Activated CD8-positive, alpha-beta memory T cell treated with anti-CD3 and anti-CD28 coated beads, Interleukin-2, amount 50 U/mL, for 48 hours (primary cell): ENCODE measurements at regions not wholly inside any gene's neighbourhood (a gene's known extent, or its start where the extent isn't known, plus 50 kb on each side); places are given as distances from the start of the nearest gene placed in this dataset.
"Not testable (repeated sequence)": the region's sequence is repeated elsewhere in the genome, so short reads cannot be mapped to it uniquely, and the experiment has no call there.

Experiments used
- DNase-seq: peaks from one replicate; pipeline ENCODE4 v3.0.0-alpha.2; 2020

DNA sequence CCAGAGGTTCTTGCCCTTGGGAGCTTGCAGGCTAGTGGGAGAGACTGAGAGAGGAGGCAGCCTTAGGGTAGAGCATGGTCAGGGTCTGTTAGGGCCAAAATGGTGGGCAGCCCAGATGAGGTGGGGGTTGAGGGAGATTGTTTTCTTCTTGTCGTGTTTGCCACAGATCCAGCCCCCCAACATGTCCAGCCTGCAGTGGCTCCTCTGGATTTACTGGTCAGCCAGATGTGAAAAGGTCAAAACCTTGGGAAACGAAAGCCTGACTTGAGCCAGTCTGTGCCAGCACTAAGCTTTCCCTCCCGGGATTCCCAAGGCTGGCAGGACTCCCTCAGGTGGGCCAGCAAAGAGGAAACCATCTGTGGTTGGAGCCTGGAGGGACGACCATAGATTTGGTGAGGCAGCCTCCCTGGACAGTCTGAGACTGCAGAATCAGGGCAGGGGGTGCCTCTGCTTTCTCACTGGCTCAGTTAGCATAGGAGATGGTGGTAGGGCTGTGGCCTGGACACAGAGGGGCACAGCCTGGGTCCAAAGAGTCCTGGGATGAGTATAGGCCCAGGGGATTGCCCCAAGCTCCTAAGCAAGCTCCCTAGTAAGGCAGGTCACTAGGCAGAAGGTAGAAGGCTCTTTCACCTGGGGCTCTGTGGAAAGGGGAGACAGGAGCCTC lies 51.2 kb upstream of the PRR23C start:
- no peak for DNase-seq

DNA sequence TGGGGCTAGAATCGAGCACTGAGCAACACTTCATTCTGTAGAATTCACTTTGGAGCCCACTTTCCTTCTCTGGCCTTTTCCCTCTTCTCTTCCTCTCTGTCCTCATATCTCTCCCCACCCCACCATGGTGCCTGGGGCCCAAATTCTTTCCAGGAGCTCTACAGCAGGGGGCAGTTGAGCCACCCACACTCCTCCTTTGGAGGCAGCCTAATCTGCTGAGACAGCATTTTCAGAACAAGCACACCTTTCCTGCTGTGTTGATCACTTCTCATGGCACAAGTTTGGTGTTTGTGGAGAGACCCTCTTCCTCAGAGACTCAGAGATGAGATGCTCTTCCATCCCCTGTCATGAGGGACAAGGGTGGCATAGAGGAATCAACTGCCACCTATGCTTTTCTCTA lies 52.0 kb upstream of the PRR23C start:
- DNase-seq, result no peak

DNA sequence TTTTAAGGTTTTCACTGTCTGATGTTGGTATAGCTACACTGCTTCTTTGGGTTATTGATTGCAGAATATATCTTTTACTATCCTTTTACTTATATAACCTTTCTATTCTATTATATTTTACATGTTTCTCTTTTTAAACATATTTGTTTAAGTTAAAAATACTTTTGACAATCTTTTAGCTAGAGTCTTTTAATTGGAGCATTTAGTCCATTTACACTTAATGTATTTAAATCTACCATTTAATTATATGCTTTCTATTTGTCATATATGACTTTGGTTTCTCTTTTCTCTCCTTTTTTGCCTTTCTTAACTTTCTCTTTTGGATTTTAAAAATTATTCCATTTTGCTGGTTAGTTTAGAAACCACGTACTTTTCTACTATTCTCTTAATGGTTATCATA lies 53.7 kb upstream of the PRR23C start:
- no peak for DNase-seq

DNA sequence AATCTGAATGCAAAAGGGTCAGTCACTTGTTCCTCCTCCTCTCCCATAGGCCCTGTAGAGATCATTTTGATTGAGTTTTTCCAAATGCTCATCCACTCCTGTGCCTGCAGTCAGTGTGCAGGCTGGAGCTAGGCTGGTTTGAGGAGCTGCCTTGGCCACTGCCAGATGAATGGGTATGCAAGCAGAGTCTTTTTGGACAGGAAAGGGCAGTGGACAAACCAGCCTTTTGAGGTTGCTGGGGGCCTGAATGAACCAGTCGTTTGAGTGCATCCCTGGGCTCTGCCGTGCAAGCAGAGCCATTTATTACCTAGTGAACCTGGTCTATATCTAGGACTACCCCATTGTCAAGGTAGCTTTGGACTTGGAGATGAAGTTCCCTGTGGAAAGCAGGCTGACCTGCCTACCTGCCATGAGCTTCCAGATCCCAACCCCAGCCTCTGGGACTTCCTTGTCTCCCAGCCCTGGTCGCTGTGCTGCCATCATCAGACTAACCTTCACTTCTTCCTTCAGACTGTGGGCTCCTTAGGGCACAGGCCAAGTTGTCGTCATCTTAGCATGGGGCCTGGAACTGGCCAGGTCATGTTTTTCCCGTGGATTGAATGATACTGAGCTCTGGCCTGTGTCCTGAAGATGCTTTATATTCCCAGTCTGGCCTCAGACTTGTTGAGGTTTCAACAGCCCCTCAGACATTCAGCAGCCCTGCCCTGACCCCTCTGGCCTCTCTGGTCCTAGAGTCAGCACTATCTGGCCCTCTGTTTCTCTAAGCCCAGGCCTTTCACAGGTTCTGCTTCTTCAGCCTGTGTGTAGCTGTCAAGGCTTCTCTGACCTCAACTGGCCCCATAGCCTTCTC lies 55.5 kb upstream of the PRR23C start:
- DNase-seq, result no peak

DNA sequence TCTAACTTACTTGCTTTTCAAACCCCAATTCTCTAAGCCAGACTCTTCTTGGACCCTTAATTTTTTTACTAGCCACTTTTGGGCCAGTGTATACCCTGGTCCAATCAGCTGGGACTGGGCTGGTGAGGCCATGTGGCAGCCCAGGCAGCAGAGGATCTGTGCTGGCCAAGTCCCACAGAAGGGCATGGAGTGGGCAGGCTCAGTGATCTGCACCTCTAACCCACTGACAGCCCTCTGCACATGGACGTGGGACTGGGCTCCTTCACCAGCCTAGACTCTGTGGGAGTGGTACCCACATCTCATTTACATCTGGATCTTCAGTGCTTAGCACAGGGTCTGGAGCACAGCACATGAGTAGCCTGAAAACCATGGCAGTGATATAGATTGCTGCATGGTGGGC lies 56.1 kb upstream of the PRR23C start:
- no peak for DNase-seq

DNA sequence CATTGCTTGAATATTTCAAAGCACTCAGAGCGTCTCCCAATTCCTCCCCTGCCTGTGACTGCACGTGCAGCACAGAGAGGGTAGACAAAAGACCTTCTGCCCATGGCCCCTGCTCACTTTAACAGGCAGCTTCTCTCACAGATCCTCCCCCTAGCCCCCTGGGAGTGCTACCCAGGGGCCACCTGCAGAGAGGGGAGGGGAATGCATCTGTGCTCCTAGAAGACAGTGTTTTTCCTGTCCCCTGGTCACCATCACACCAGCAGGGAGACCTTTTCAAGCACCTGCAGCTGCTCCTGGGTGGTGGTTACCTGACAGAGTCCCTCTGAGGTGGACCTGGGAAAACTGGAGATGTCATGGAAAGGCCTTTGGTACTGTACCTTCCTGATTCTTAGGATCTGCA lies 56.7 kb upstream of the PRR23C start:
- no peak for DNase-seq

DNA sequence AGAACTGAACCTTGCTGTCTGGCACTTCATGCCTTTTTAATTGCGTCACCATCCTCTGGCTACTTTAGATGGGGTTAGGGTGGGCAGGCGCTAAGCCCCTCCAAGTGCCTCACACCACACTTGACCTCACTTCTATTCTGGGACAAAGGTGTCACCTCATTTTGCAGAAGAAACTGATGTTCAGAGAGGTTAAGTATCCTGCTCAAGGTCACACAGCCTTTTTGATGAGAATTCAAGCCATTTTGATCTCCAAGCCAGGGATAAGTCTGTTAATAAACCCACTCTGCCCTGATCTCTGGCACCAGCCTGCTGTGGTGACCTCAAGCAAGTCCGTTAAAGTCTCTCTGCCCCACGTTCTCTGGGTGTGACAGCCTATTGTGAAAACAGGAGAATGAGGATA lies 58.8 kb upstream of the PRR23C start:
- no peak for DNase-seq

DNA sequence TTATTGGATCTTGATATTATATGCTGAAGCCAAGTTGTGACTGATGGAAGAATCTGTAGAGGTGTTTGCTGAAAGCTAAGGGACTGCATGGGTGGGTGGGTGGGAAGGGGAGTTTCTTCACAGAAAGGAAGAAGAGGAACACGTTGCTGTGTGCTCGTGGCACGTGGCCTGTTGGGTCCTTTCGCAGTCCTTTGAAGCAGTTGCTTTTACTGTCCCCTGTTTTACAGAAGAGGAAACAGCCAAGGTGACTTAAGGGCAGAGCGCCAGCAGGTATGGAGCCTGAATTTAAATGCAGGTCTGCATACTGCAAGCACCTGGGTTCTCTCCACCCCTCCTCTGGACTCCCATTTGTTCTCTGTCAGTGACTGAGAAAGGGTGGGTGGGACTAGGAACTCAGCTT lies 59.4 kb upstream of the PRR23C start:
- DNase-seq, result no peak

DNA sequence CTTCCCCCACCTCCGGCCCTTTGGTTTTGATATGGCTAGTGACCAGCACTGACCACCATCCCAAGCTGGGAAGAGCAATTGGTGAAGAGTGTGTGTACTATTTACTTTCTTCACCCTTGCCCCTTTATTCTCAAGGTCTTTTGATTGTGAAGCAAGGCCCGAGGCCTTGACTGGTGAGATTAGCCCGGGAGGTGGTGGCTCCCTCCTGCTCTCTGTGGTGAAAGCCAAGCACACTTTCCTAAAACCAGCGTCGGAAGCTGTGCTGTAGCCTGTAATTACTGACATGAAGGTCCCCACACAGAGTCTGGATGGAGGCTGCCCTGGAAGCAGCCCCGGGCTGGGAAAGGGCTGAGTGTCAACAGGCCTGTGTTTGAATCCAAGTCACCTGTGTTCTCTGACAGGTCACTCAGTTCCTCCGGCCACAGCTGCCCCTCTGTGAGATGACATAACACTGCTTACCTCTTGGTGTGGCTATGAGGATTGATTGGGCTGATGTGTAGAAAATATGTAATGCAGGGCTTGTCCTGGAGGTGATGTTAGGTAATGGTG lies 60.5 kb upstream of the PRR23C start:
- no peak for DNase-seq

DNA sequence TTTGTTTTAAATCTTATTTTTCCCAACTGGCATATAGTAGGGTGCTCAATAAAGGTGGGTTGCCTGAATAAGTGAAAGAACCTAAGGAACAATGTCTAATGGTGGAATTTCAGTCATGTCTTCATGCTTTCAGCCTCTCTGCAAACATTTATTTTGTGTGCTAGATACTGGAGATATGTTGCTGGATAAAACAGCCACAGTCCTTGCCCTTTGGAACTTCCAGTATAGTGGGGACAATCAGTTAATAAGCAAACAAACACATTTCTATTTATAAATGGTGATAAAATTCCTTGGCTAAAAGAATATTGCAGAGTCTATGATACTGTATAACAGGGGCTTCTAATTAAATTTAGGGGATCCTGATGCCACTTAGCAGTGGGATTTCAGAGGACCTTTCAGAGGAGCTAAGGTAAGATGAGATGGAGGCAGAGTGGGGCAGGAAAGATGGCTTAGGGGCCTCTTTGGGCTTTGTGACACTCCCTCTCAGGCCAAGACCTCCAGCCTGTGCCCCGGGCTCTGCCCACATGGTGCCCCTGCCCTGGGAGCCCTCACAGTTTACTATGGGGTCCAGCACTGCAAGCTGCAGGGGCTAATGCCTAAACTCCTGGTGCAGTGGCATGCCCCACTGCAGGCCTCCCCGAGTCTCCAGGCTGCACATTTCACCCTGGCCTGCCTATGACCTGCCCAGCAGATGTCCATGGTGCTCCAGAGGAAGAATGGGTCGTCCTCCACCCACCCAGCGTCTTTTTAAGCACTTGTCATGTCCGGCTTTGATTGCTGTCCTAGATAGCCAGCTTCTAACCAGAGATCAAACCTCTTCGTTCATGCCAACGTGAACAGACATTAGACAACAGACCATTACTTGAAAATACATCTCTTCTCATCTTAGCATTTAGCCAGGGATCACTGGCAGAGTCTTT lies 61.6 kb upstream of the PRR23C start:
- DNase-seq, result no peak

DNA sequence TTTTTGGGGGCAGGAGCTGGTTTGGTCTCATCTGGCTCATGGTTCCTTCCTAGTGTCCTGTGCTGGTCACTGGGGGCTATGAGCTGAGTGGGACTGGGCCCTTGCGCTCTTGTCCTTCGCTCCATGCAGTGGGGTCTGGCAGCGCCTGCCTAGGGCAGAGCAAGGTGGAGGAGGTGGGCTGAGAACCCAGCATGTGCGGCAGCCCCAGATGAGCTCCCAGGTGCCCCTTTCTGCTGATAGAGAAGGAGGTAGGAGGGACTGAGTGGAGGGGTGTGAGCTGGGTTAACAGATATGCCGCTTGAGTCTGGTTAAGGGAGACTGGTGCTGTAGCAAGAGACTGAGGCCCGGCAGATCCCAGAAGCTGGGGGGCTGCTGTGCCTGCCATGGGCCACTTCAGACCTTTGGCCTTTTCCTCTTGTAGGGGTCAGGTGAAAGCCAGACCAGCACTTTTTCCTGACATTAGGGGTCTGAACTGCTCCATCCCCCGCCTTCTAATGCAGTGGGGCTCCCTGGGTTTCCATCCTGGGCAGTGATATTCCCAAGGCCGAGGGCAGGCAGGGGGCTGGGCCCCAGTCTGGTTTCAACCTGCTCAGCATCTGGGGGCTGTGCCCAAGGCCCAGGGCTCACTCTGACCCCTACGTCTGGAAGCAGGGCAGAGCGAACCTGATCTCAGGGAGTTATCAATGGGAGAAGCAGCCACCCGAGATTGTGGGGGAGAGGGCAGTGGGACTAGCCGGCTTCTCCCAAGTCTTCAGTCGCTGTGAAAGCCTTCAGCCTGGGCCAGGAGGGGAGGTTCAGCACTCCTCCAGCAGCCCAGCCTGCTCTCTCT lies 62.9 kb upstream of the PRR23C start:
- no peak for DNase-seq

DNA sequence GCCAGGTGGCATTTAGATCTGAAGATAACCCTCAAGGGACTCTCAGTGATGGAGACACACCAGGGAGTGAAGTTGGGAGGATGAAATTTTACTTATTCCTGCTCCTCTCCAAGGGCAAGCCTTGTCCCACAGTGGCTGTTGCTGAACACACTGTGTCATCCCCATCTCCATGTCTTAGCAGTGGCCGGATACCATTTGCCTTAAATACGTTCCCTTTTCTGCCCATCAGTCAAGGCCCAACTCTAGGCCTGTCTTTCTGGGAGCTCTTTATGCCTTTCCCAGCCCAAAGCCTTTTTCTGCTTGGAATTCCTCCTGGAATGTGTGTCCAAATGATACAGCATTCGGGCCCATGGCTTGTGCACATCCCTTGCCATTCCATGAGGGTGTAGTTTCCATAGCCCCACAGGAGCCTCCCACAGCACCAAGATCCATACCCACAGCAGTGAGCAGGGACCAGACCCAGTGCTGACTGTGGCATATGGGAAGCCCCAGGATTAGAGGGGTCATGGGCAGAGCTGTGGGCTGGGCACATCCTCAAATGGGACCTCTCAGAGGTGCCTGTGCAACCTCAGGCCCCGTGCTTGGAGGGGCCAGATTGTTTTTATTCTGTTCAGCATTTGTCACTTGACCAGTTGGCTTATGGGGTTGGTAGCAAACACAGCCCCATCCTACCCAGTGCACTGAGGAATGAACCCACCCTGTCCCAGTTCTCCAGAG lies 63.7 kb upstream of the PRR23C start:
- no peak for DNase-seq

DNA sequence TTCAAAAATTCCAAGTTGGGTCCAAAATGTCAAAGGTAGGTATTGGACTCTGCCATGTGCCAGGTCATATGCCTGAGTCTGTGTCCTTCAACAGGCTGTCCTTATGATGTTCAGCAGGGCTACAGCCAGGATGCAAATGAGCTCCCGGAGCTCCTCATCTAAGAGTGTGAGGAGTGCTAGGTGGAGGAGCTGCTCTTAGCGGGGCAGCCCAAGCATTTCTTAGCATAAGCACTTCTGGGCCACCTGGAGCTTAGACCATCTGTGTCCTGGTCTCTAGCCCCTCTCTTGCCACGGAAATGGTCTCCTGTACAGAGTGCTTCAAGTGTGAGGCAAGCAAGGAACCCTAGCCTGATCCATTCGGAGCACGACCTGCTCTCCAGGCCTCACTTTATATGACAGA lies 64.6 kb upstream of the PRR23C start:
- no peak for DNase-seq

DNA sequence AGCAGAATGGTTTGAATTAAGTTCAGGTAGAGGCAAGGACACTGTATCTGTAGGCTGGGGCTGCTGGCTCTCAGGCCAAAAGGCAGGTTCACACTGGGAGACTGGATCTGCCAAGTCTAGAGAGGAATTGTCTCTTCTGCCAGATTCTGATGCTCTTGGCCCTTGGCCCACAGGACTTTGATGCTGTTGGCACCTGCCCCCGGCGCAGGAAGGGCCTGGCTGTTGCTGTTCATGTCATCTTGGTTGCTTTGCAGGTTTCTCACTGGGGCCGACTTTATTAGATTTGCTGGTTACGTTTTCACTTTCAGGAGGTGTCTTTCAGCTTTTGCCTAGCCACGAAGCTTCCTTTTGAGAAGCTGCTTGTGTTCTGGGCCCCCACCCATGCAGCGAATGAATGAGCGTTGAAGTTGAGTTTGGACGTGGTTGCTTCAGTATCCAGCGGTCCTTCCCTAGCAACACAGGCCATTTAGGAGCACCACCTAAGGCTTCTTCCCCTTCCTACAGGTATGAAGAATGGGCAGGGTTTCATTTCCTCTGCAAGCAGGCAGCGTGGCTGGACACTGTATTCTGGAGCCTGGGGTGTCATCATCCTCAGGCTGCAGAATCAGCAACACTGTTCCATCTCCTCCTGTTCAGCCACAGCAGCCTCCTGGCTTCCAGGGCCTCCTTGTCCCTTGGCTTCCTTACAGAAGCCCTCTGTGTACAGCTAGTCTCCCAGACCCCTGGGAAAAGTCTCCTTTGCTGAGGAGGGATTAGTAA lies 65.6 kb upstream of the PRR23C start:
- no peak for DNase-seq

DNA sequence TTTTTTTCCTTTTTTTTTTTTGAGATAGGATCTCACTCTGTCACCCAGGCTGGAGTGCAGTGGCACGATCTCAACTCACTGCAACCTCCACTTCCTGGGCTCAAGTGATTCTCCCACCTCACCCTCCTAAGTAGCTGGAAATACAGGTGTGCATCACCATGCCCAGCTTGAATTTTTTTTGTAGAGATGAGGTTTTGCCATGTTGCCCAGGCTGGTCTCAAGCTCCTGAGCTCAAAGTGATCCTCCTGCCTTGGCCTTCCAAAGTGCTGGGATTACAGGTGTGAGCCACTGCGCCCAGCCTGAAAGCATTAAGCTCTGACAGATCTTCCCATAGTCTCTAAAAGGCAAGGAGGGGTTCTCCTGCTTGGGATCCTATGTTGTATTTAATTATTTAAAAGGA lies 66.2 kb upstream of the PRR23C start:
- not testable (repeated sequence) for DNase-seq

DNA sequence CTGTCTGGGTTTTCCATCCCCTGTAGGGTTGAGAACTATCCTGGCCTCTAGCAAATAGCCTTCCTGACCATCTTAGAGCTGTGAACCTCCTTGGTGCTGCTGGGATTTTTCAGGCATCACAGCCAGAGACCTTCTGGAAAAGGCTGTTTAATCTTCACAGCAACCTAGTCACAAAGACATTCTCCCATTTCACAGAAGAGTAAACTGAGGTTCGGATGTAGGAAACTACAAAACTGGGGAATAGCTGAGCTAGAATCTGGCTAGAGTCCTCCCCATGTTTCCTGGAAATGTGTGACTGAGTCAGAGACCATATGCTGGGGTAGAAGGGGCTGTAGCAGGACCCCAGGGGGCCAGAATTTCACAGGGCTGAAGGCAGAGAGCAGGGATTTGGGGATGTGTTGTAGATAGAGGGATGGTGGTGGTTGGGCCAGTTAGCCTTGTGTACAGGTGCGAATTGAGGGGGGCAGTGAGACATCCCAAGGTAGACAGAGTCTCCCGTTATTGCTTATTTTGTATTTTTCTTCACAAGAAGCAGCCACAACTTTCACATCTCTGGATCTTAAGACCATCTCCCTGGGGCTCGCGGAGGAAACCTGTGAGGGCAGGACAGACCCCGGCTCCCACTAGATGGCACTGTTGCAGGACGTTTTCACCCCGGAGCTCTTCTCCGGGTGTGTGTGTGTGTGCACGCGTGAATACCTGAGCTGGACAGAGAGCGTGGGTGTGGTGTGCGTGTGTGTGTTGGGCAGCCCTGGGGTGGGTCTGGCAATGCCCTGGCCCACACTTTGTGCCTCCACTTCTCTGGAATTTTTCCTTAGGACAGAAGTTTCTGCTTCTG lies 66.9 kb upstream of the PRR23C start:
- DNase-seq, result peak; percentile 80

DNA sequence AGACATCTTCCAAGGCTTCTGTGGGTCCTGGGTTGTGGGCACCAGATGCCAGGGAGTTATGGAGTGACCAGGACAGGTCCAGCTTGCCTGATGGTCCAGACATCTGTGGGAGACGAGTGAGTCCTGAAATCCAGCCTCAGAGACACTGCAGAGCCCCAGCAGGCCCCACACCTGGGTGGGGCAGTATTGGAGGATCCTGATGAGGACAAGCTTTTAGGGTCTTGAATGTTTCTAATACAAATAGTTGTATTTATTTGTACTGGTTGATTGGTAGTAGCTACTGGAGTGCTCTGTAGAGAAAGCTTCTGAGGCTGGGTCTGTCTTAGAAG lies 67.5 kb upstream of the PRR23C start:
- DNase-seq, result no peak

DNA sequence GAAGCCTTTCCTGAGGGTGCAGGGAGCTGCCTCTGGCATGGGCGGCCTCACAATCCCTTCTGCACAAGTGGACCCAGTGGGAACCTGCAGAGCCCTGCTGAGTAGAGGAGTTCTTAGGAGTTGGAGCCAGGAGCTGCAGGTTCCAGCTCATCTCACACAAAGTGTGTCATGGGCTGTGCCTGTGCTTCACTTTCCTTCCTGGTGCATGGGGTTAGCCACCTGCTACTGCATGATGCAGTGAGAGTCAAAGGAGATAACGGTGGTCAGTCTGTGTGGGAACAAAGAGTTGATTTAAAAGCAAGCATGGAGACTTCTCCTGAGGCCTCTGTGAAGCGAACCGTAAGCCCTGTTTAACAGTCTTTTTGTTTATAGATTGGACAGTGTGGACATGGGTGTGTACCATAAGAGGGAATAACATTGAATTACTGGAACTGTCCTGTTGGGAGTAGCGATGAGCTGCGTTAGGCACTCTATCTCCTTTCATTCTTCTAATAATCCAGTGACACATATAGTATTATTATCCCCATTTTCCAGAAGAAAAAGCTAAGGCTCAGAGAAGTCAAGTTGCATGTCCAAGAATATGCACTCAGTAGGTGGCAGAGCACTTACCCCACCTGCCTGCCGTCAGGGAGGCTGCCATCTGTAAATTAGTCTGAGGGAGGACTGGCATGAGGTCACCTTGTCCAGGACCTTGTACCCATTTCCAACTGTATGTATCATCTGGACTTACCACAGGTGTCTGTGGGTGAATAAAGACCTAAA lies 68.7 kb upstream of the PRR23C start:
- DNase-seq, result no peak

DNA sequence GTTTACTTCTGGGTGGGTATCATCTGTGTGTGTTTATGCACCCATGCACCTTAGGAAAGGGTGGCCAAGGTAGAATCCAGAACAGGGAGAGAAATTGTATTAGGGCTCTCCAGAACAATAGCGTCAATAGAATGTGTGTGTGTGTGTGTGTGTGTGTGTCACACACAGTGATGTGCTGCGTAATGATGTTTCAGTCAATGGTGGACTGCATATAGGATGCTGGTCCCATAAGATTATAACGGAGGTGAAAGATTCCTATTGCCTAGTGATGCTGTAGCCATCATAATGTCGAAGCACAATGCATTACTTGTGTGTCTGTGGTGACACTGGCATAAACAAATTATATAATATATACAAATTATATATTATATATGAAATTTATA lies 69.3 kb upstream of the PRR23C start:
- DNase-seq, result no peak
